ENCODE measurements at regions not wholly inside any gene's neighbourhood (a gene's known extent, or its start where the extent isn't known, plus 50 kb on each side); places are given as distances from the start of the nearest gene placed in this dataset.

- DNase-seq = no peak
Observed at GRCh38 chr13:106685143-106685542, 117.2 kb upstream of the ARGLU1 start.

GRCh38 chr13:106683918-106684317 lies 116.0 kb upstream of the ARGLU1 start:
- no peak for DNase-seq

- no peak for DNase-seq
Observed at GRCh38 chr13:106683179-106683578, 115.2 kb upstream of the ARGLU1 start.

GRCh38 chr13:106681997-106682396 lies 114.1 kb upstream of the ARGLU1 start:
- no peak for DNase-seq

- no peak for DNase-seq
Observed at GRCh38 chr13:106681536-106681935, 113.6 kb upstream of the ARGLU1 start.

GRCh38 chr13:106680796-106681472 lies 113.0 kb upstream of the ARGLU1 start:
- no peak for DNase-seq

- no peak for DNase-seq
Observed at GRCh38 chr13:106678646-106679418, 110.9 kb upstream of the ARGLU1 start.

GRCh38 chr13:106675311-106675710 lies 107.4 kb upstream of the ARGLU1 start:
- DNase-seq = no peak

- DNase-seq = no peak
Observed at GRCh38 chr13:106660746-106661625, 93.0 kb upstream of the ARGLU1 start.

GRCh38 chr13:106657104-106657503 lies 89.2 kb upstream of the ARGLU1 start:
- DNase-seq = no peak

- DNase-seq = no peak
Observed at GRCh38 chr13:106656186-106656585, 88.2 kb upstream of the ARGLU1 start.

- DNase-seq = no peak
Observed at GRCh38 chr13:106651442-106651841, 83.5 kb upstream of the ARGLU1 start.

- DNase-seq = no peak
Observed at GRCh38 chr13:106650690-106651205, 82.8 kb upstream of the ARGLU1 start.

GRCh38 chr13:106649495-106649894 lies 81.6 kb upstream of the ARGLU1 start:
- DNase-seq = no peak

- no peak for DNase-seq
Observed at GRCh38 chr13:106640515-106640914, 72.6 kb upstream of the ARGLU1 start.

- no peak for DNase-seq
Observed at GRCh38 chr13:106637519-106637918, 69.6 kb upstream of the ARGLU1 start.

GRCh38 chr13:106636492-106636891 lies 68.6 kb upstream of the ARGLU1 start:
- DNase-seq = no peak

- DNase-seq = no peak
Observed at GRCh38 chr13:106635616-106636015, 67.7 kb upstream of the ARGLU1 start.

GRCh38 chr13:106633321-106633720 lies 65.4 kb upstream of the ARGLU1 start:
- no peak for DNase-seq

- DNase-seq = no peak
Observed at GRCh38 chr13:106630650-106631049, 62.7 kb upstream of the ARGLU1 start.

- no peak for DNase-seq
Observed at GRCh38 chr13:106630162-106630561, 62.2 kb upstream of the ARGLU1 start.

- no peak for DNase-seq
Observed at GRCh38 chr13:106628936-106629659, 61.2 kb upstream of the ARGLU1 start.

GRCh38 chr13:106626473-106626872 lies 58.5 kb upstream of the ARGLU1 start:
- no peak for DNase-seq

Data from stimulated activated CD4-positive, alpha-beta T cell treated with anti-CD3 and anti-CD28 coated beads, Interleukin-2, amount 100 ng/mL, for 24 hours (primary cell).